A549 (cell line): ENCODE measurements at regions not wholly inside any gene's neighbourhood (a gene's known extent, or its start where the extent isn't known, plus 50 kb on each side); places are given as distances from the start of the nearest gene placed in this dataset.

Experiments
- ATAC-seq, 2 experiments: fragments of 200-7000 bp in 1 of 2; fragments of >200 bp in 1 of 2; cut with Nextera tagmentation in 1 of 2; cut with Tn5 transposase in 1 of 2; 3 replicates each; pipeline versions ENCODE4 v1.8.0 to v1.9.1; 2018 to 2020; ENCODE audit warnings: mild to moderate bottlenecking in 1 of 2, moderate library complexity in 1 of 2
- CTCF ChIA-PET: fragments of 300-600 bp; sonication (Branson Sonifier 250); formaldehyde crosslinking; extraction: SDS; loops from one replicate; lab custom pipeline; 2021; ENCODE audit warnings: antibody characterized with exemption, inconsistent platforms; lab: Yijun Ruan, JAX
- POLR2A ChIA-PET: fragments of 350-600 bp; formaldehyde crosslinking; extraction: SDS; loops from one replicate; lab custom pipeline; 2021; ENCODE audit warnings: antibody characterized with exemption, inconsistent platforms; lab: Yijun Ruan, JAX
- DNase-seq, 2 experiments: peaks; one replicate each; pipeline versions ENCODE4 v3.0.0 to v3.0.0-alpha.2; 2011 to 2016; ENCODE audit warnings: low read depth in 1 of 2, low spot score in 1 of 2
- FAIRE-seq: peaks from 2 replicates; lab custom pipeline; 2011; peaks lifted over from hg19 to GRCh38; lab: Jason Lieb, UNC
- H3K27ac ChIP-seq, 2 experiments: fragments of >200 bp; sonication (Bioruptor Twin); formaldehyde crosslinking; 3 replicates each; pipeline ENCODE4 v1.5.1; 2016 to 2017
- H3K4me1 ChIP-seq: fragments of >200 bp; sonication (Bioruptor Twin); formaldehyde crosslinking; 3 replicates; pipeline ENCODE4 v1.6.1; 2016
- H3K4me2 ChIP-seq: fragments of >200 bp; sonication (Bioruptor Twin); formaldehyde crosslinking; 3 replicates; pipeline ENCODE4 v1.6.1; 2016
- H3K4me3 ChIP-seq: fragments of >200 bp; sonication (Bioruptor Twin); formaldehyde crosslinking; 3 replicates; pipeline ENCODE4 v1.5.1; 2016
- H3K9me3 ChIP-seq: fragments of >200 bp; sonication (Bioruptor Twin); formaldehyde crosslinking; 3 replicates; pipeline ENCODE4 v1.6.1; 2016
- CBX2 ChIP-seq: fragments of 200-600 bp; sonication (generic); IDR thresholded peaks from 2 replicates; pipeline ENCODE4 v1.6.1; 2016; ENCODE audit warnings: low read depth, mild to moderate bottlenecking, borderline replicate concordance
- CBX8 ChIP-seq: fragments of 200-600 bp; sonication (generic); IDR thresholded peaks from 2 replicates; pipeline ENCODE4 v1.6.1; 2016
- CHD2 ChIP-seq: fragments of 150-350 bp; IDR thresholded peaks from 2 replicates; pipeline ENCODE4 v1.6.1; 2014; ENCODE audit warnings: low read length; ENCODE audit not compliant: partially characterized antibody
- EHF ChIP-seq: fragments of 250-450 bp; sonication (Bioruptor Pico); IDR thresholded peaks from 2 replicates; pipeline ENCODE4 v1.5.0; 2020; ENCODE audit warnings: mild to moderate bottlenecking
- HEYL ChIP-seq: fragments of 250-450 bp; sonication (Bioruptor Pico); IDR thresholded peaks from 2 replicates; pipeline ENCODE4 v1.8.0; 2021; ENCODE audit warnings: mild to moderate bottlenecking, moderate library complexity
- HOXA7 ChIP-seq: fragments of 250-450 bp; sonication (Bioruptor Pico); IDR thresholded peaks from 2 replicates; pipeline ENCODE4 v1.5.0; 2020; ENCODE audit warnings: mild to moderate bottlenecking, moderate library complexity
- KDM1A ChIP-seq: fragments of 200-600 bp; sonication (generic); IDR thresholded peaks from 2 replicates; pipeline ENCODE4 v1.6.1; 2016; ENCODE audit warnings: low read depth, mild to moderate bottlenecking
- KDM5A ChIP-seq: fragments of 200-600 bp; sonication (generic); IDR thresholded peaks from 2 replicates; pipeline ENCODE4 v1.6.1; 2016; ENCODE audit warnings: antibody characterized with exemption, mild to moderate bottlenecking
- NR3C1 ChIP-seq: fragments of >200 bp; sonication (Bioruptor Twin); formaldehyde crosslinking; IDR thresholded peaks from 3 replicates; pipeline ENCODE4 v1.6.1; 2017
- POLR2AphosphoS2 ChIP-seq: conservative IDR thresholded peaks from 2 replicates; pipeline ENCODE4 v1.6.1; 2012; ENCODE audit warnings: low read length, improper control_type of control experiment, inconsistent platforms
- RARB ChIP-seq: fragments of 250-450 bp; sonication (Bioruptor Pico); IDR thresholded peaks from 2 replicates; pipeline ENCODE4 v1.8.0; 2021; ENCODE audit warnings: mild to moderate bottlenecking, moderate library complexity
- RNF2 ChIP-seq: fragments of 200-600 bp; sonication (generic); IDR thresholded peaks from 2 replicates; pipeline ENCODE4 v1.6.1; 2016; ENCODE audit warnings: low read depth, mild to moderate bottlenecking, antibody characterized with exemption, moderate library complexity, borderline replicate concordance
- TP53 ChIP-seq: fragments of 250-450 bp; sonication (Bioruptor Pico); IDR thresholded peaks from 2 replicates; pipeline ENCODE4 v1.5.0; 2021; ENCODE audit warnings: mild to moderate bottlenecking, moderate library complexity
- ZC3H11A ChIP-seq: fragments of 450-650 bp; IDR thresholded peaks from 2 replicates; pipeline ENCODE4 v1.6.1; 2014; ENCODE audit warnings: antibody characterized with exemption, mild to moderate bottlenecking
- ZNF302 ChIP-seq: fragments of 250-450 bp; sonication (Bioruptor Pico); IDR thresholded peaks from 2 replicates; pipeline ENCODE4 v1.9.0; 2021; ENCODE audit warnings: inconsistent platforms, mild to moderate bottlenecking, moderate library complexity
- WGBS: methylation state at CpG from one replicate; pipeline ENCODE4 v1.1.6; 2017; ENCODE audit errors: missing lambda C conversion rate; 5-methylcytosine and 5-hydroxymethylcytosine counted together
- TF ChIP-seq, protein P1 (sequence below): fragments of 450-650 bp; IDR thresholded peaks from 2 replicates; pipeline ENCODE4 v1.6.1; 2014; ENCODE audit warnings: antibody characterized with exemption
- TF ChIP-seq, protein P2 (sequence below): IDR thresholded peaks from 2 replicates; pipeline ENCODE4 v1.6.1; 2012; ENCODE audit warnings: low read depth, borderline replicate concordance
- TF ChIP-seq, protein P3 (sequence below): fragments of 200-600 bp; sonication (generic); IDR thresholded peaks from 2 replicates; pipeline ENCODE4 v1.6.1; 2016; ENCODE audit warnings: antibody characterized with exemption, mild to moderate bottlenecking, moderate library complexity
- TF ChIP-seq, protein P4 (sequence below): IDR thresholded peaks from 2 replicates; pipeline ENCODE4 v1.6.1; 2012
- TF ChIP-seq, protein P5 (sequence below): fragments of >200 bp; sonication (Bioruptor Twin); formaldehyde crosslinking; IDR thresholded peaks from 3 replicates; pipeline ENCODE4 v1.6.1; 2016
- TF ChIP-seq, protein P6 (sequence below): fragments of >200 bp; sonication (Bioruptor Twin); formaldehyde crosslinking; IDR thresholded peaks from 3 replicates; pipeline ENCODE4 v1.5.1; 2016

DNA sequence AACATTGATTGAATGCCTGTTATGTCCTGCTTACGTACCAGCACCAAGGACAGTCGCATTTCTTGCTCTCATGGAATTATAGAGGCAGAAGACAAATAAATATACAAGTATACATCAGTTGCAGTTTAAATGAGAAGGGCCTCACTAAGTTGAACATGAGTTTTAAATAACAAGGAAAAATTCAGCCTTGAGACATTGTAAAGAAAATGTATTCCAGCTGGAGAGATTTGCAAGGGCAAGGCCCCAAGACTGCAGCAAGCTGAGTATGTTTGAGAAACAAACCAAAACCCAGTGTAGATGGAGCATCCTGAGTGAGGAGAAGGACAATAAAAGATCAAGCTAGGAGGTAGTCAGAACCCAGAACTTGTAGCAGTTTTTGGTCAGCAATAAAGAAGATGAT lies 123.2 kb upstream of the BMP5 start:
- ChIA-PET CTCF (interaction anchor here (0.9 to 1.8 kb wide), 2 partner anchors 37 to 295 kb away, joined by 3 to 4 read pairs; no protein-coding TSS in a partner anchor), POLR2A (no interaction called here)
- FAIRE-seq = no peak
- Histone ChIP-seq H3K4me2 (no peak overlapping the region), H3K27ac (no peak overlapping the region), H3K9me3 (no peaks in the 10 kb centered on the region), H3K4me3 (no peak overlapping the region), H3K4me1 (no peaks in the 10 kb centered on the region)
- TF ChIP-seq HOXA7 (CRISPR knock-in tag) = no peak
- 77% methylated on average over 2 of the region's 2 CpGs for WGBS
- no peak for ATAC-seq
- DNase-seq = no peak

DNA sequence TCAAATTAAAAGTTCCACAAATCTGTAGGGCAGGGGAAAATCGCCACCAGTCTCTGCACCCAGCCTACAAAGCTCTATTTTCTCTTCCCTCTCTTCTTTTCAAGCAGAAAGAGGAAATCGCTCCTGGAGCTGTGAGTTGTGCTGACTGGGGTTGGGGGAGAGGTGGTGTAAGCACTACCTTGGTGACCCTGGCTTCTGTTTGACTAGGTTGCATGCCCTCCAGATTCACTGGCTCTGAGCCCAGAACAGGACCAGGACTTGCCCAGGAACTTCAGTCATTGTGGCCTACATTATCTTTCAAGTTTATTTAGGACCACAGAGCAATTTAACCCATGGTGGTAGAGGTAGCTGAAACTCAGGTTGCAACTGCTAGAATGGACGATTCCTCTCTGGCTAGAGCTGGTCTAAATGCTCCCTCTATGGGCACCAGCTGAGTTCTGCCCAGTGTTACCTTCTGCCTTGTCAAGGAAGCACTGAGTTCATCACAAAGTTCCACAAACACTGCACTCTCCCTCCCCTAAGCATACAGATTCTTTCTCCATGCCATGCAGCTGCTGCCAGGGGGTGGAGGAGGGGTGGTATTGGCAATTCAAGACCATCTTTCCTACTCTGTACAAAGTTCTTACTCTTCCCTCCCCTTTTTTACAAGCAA lies 122.0 kb upstream of the BMP5 start:
- Histone ChIP-seq H3K4me2 (no peak overlapping the region), H3K9me3 (no peaks in the 10 kb centered on the region; the same call in 2 of the 3 replicates), H3K27ac (no peak overlapping the region), H3K4me1 (no peaks in the 10 kb centered on the region), H3K4me3 (no peak overlapping the region)
- no peak for ATAC-seq
- TF ChIP-seq, protein P1, sequence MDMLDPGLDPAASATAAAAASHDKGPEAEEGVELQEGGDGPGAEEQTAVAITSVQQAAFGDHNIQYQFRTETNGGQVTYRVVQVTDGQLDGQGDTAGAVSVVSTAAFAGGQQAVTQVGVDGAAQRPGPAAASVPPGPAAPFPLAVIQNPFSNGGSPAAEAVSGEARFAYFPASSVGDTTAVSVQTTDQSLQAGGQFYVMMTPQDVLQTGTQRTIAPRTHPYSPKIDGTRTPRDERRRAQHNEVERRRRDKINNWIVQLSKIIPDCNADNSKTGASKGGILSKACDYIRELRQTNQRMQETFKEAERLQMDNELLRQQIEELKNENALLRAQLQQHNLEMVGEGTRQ = no peak
- TF ChIP-seq RNF2 (no peak), RARB (CRISPR knock-in tag) (no peak), NR3C1 (no peak), KDM1A (no peak), ZNF302 (CRISPR knock-in tag) (no peak), HEYL (CRISPR knock-in tag) (no peak), CHD2 (no peak), CBX8 (no peak), TP53 (CRISPR knock-in tag) (no peak), EHF (CRISPR knock-in tag) (no peak), POLR2AphosphoS2 (no peak), ZC3H11A (no peak), CBX2 (no peak), KDM5A (no peak)
- TF ChIP-seq, protein P2, sequence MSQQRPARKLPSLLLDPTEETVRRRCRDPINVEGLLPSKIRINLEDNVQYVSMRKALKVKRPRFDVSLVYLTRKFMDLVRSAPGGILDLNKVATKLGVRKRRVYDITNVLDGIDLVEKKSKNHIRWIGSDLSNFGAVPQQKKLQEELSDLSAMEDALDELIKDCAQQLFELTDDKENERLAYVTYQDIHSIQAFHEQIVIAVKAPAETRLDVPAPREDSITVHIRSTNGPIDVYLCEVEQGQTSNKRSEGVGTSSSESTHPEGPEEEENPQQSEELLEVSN = no peak
- TF ChIP-seq, protein P3, sequence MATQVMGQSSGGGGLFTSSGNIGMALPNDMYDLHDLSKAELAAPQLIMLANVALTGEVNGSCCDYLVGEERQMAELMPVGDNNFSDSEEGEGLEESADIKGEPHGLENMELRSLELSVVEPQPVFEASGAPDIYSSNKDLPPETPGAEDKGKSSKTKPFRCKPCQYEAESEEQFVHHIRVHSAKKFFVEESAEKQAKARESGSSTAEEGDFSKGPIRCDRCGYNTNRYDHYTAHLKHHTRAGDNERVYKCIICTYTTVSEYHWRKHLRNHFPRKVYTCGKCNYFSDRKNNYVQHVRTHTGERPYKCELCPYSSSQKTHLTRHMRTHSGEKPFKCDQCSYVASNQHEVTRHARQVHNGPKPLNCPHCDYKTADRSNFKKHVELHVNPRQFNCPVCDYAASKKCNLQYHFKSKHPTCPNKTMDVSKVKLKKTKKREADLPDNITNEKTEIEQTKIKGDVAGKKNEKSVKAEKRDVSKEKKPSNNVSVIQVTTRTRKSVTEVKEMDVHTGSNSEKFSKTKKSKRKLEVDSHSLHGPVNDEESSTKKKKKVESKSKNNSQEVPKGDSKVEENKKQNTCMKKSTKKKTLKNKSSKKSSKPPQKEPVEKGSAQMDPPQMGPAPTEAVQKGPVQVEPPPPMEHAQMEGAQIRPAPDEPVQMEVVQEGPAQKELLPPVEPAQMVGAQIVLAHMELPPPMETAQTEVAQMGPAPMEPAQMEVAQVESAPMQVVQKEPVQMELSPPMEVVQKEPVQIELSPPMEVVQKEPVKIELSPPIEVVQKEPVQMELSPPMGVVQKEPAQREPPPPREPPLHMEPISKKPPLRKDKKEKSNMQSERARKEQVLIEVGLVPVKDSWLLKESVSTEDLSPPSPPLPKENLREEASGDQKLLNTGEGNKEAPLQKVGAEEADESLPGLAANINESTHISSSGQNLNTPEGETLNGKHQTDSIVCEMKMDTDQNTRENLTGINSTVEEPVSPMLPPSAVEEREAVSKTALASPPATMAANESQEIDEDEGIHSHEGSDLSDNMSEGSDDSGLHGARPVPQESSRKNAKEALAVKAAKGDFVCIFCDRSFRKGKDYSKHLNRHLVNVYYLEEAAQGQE = no peak
- TF ChIP-seq, protein P4, sequence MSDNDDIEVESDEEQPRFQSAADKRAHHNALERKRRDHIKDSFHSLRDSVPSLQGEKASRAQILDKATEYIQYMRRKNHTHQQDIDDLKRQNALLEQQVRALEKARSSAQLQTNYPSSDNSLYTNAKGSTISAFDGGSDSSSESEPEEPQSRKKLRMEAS = no peak
- TF ChIP-seq, protein P5, sequence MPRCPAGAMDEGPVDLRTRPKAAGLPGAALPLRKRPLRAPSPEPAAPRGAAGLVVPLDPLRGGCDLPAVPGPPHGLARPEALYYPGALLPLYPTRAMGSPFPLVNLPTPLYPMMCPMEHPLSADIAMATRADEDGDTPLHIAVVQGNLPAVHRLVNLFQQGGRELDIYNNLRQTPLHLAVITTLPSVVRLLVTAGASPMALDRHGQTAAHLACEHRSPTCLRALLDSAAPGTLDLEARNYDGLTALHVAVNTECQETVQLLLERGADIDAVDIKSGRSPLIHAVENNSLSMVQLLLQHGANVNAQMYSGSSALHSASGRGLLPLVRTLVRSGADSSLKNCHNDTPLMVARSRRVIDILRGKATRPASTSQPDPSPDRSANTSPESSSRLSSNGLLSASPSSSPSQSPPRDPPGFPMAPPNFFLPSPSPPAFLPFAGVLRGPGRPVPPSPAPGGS = no peak
- TF ChIP-seq, protein P6, sequence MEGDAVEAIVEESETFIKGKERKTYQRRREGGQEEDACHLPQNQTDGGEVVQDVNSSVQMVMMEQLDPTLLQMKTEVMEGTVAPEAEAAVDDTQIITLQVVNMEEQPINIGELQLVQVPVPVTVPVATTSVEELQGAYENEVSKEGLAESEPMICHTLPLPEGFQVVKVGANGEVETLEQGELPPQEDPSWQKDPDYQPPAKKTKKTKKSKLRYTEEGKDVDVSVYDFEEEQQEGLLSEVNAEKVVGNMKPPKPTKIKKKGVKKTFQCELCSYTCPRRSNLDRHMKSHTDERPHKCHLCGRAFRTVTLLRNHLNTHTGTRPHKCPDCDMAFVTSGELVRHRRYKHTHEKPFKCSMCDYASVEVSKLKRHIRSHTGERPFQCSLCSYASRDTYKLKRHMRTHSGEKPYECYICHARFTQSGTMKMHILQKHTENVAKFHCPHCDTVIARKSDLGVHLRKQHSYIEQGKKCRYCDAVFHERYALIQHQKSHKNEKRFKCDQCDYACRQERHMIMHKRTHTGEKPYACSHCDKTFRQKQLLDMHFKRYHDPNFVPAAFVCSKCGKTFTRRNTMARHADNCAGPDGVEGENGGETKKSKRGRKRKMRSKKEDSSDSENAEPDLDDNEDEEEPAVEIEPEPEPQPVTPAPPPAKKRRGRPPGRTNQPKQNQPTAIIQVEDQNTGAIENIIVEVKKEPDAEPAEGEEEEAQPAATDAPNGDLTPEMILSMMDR = no peak
- 67% methylated on average over 3 of the region's 3 CpGs for whole genome bisulfite sequencing
- DNase-seq = peak in 1 of 2 experiments; percentile 0
- ChIA-PET CTCF (interaction anchor here (1.8 kb wide), 1 partner anchor 296 kb away, joined by 4 read pairs; no protein-coding TSS in a partner anchor), POLR2A (no interaction called here)
- FAIRE-seq = no peak
